ENCODE measurements at regions not wholly inside any gene's neighbourhood (a gene's known extent, or its start where the extent isn't known, plus 50 kb on each side); places are given as distances from the start of the nearest gene placed in this dataset.

- no peaks in the 10 kb centered on the region for H3K27me3 ChIP-seq (ENCODE audit: insufficient read depth, low read length)
- Mint-ChIP-seq H3K27ac (ENCODE audit: unreplicated experiment) (no peak overlapping the region), H3K36me3 (ENCODE audit: low read depth, unreplicated experiment) (no peaks in the 10 kb centered on the region), H3K4me1 (ENCODE audit: low read depth, unreplicated experiment) (peaks cover 4% of the 10 kb centered on the region), H3K9me3 (ENCODE audit: unreplicated experiment) (no peaks in the 10 kb centered on the region), H3K27me3 (ENCODE audit: low read depth, unreplicated experiment) (no peaks in the 10 kb centered on the region), H3K4me3 (ENCODE audit: unreplicated experiment) (no peak overlapping the region)
- no peaks in the 10 kb centered on the region for H4K20me1 ChIP-seq (ENCODE audit: insufficient read depth, low read length)
- TF ChIP-seq EZH2 (IDR thresholded peaks at IDR 0.05; ENCODE audit: insufficient read depth, low read length) (no peak), CTCF (IDR thresholded peaks at IDR 0.05; ENCODE audit: insufficient read depth, low read depth, low read length) (no peak)
- no peak overlapping the region for H3K9ac ChIP-seq (ENCODE audit: low read length)
- no peaks in the 10 kb centered on the region for H3K36me3 ChIP-seq (ENCODE audit: insufficient read depth, low read length)
- H3K79me2 ChIP-seq (ENCODE audit: insufficient read depth, low read length) = no peaks in the 10 kb centered on the region
- H3K4me3 ChIP-seq (ENCODE audit: insufficient read depth, low read depth, low read length) = no peak overlapping the region
- no peak overlapping the region for H2AFZ ChIP-seq (ENCODE audit: low read depth, low read length)
- H3K4me1 ChIP-seq (ENCODE audit: insufficient read depth, low read length) = peaks cover 2% of the 10 kb centered on the region
- no peaks in the 10 kb centered on the region for H3K9me3 ChIP-seq (ENCODE audit: insufficient read depth, low read depth, low read length)
- DNase-seq (ENCODE audit: low read depth) (peak; percentile 27), FAIRE-seq (no peak)
- no peak overlapping the region for H3K27ac ChIP-seq (ENCODE audit: low read depth, low read length)
- H3K4me2 ChIP-seq (ENCODE audit: low read length) = no peak overlapping the region
These were observed 873.2 kb downstream of the METTL15 start for GRCh38 chr11:28981381-28981780.

DNA sequence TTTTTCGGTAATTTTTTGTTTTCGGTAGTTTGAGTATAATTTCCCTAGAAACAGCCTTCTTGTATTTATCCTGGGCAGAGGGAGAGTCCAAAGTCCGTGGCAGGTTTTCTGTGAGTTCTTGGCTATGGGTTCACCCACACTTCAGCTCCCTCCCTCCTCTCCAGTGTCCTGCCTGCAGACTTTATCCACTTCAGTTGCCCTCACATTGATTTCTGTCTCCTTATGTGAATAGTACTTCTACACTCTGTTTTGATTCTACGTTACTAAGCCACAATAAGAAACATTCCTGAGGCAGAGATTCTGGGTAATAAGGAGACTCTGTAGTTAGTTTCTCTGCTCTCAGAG, 868.6 kb downstream of the METTL15 start:
- no peaks in the 10 kb centered on the region for H3K27me3 ChIP-seq (ENCODE audit: insufficient read depth, low read length)
- H3K27ac ChIP-seq (ENCODE audit: low read depth, low read length) = no peak overlapping the region
- no peaks in the 10 kb centered on the region for H3K36me3 ChIP-seq (ENCODE audit: insufficient read depth, low read length)
- Mint-ChIP-seq H3K27me3 (ENCODE audit: low read depth, unreplicated experiment) (no peaks in the 10 kb centered on the region), H3K9me3 (ENCODE audit: unreplicated experiment) (no peaks in the 10 kb centered on the region), H3K4me3 (ENCODE audit: unreplicated experiment) (no peak overlapping the region), H3K36me3 (ENCODE audit: low read depth, unreplicated experiment) (no peaks in the 10 kb centered on the region), H3K27ac (ENCODE audit: unreplicated experiment) (no peak overlapping the region), H3K4me1 (ENCODE audit: low read depth, unreplicated experiment) (peaks cover 4% of the 10 kb centered on the region)
- no peaks in the 10 kb centered on the region for H3K79me2 ChIP-seq (ENCODE audit: insufficient read depth, low read length)
- no peak for TF ChIP-seq EZH2 (IDR thresholded peaks at IDR 0.05; ENCODE audit: insufficient read depth, low read length)
- no peak for TF ChIP-seq CTCF (IDR thresholded peaks at IDR 0.05; ENCODE audit: insufficient read depth, low read depth, low read length)
- no peak overlapping the region for H2AFZ ChIP-seq (ENCODE audit: low read depth, low read length)
- H3K4me1 ChIP-seq (ENCODE audit: insufficient read depth, low read length) = peaks cover 2% of the 10 kb centered on the region
- H3K4me3 ChIP-seq (ENCODE audit: insufficient read depth, low read depth, low read length) = no peak overlapping the region
- no peak overlapping the region for H3K9ac ChIP-seq (ENCODE audit: low read length)
- no peak overlapping the region for H3K4me2 ChIP-seq (ENCODE audit: low read length)
- H4K20me1 ChIP-seq (ENCODE audit: insufficient read depth, low read length) = no peaks in the 10 kb centered on the region
- FAIRE-seq (no peak), DNase-seq (ENCODE audit: low read depth) (peak; percentile 14)
- H3K9me3 ChIP-seq (ENCODE audit: insufficient read depth, low read depth, low read length) = no peaks in the 10 kb centered on the region

DNA sequence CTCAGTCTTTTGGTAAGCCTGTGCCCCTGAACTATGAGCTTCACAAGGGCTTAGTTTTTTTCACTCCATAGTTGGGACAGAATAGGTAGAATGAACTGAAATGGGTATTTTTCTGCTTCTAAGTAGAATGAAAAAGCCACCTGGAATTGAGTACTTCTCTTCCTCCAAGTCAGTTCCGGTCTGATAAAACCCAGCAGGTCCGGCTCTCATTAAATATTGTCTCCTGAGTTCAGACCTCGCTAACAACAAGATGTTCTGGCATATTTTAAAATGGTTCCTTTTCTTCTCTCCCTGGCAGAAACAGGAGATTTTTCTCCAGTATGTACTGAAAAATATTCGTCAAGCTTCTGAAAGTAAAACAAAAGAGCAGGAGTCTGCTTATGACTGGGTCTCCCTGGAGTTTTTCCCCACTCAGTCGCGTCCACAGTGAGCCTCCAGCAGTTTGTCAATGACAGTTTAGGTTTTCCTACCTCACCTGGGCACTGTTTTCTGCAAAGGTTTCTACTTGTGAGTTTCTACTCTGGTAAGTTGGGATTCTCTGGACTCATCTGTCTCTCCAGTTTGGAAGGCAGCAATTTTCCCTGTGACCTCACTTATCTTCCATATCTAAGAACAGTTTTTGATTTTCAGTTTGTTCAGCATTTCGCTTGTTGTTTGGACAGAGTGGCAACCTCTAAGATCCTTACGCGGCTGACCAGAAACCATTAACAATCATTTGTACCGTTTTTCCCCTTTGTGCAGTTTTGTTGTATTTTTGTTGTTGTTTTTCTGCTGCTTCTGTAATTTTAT, 868.0 kb downstream of the METTL15 start:
- Histone ChIP-seq H3K9me3 (ENCODE audit: insufficient read depth, low read depth, low read length) (no peaks in the 10 kb centered on the region), H3K4me1 (ENCODE audit: insufficient read depth, low read length) (no peaks in the 10 kb centered on the region), H3K79me2 (ENCODE audit: insufficient read depth, low read length) (no peaks in the 10 kb centered on the region), H3K36me3 (ENCODE audit: insufficient read depth, low read length) (no peaks in the 10 kb centered on the region), H3K4me3 (ENCODE audit: insufficient read depth, low read depth, low read length) (no peak overlapping the region), H3K27me3 (ENCODE audit: insufficient read depth, low read length) (no peaks in the 10 kb centered on the region), H2AFZ (ENCODE audit: low read depth, low read length) (no peak overlapping the region), H3K9ac (ENCODE audit: low read length) (no peak overlapping the region), H4K20me1 (ENCODE audit: insufficient read depth, low read length) (no peaks in the 10 kb centered on the region), H3K4me2 (ENCODE audit: low read length) (no peak overlapping the region), H3K27ac (ENCODE audit: low read depth, low read length) (no peak overlapping the region)
- DNase-seq (ENCODE audit: low read depth) (no peak), FAIRE-seq (no peak)
- TF ChIP-seq EZH2 (IDR thresholded peaks at IDR 0.05; ENCODE audit: insufficient read depth, low read length) (no peak), CTCF (IDR thresholded peaks at IDR 0.05; ENCODE audit: insufficient read depth, low read depth, low read length) (no peak)
- peaks cover 3% of the 10 kb centered on the region for H3K4me1 Mint-ChIP-seq (ENCODE audit: low read depth, unreplicated experiment)
- H3K27ac Mint-ChIP-seq (ENCODE audit: unreplicated experiment) = no peak overlapping the region
- no peaks in the 10 kb centered on the region for H3K36me3 Mint-ChIP-seq (ENCODE audit: low read depth, unreplicated experiment)
- H3K9me3 Mint-ChIP-seq (ENCODE audit: unreplicated experiment) = no peaks in the 10 kb centered on the region
- no peaks in the 10 kb centered on the region for H3K27me3 Mint-ChIP-seq (ENCODE audit: low read depth, unreplicated experiment)
- H3K4me3 Mint-ChIP-seq (ENCODE audit: unreplicated experiment) = no peak overlapping the region
